ENCODE measurements at regions not wholly inside any gene's neighbourhood (a gene's known extent, or its start where the extent isn't known, plus 50 kb on each side); places are given as distances from the start of the nearest gene placed in this dataset.

- no peak for TF ChIP-seq CTCF (IDR thresholded peaks at IDR 0.05)
- no peak for TF ChIP-seq POLR2A (IDR thresholded peaks at IDR 0.05; ENCODE audit: low read depth)
- no peak for TF ChIP-seq POLR2AphosphoS5 (IDR thresholded peaks at IDR 0.05)
- TF ChIP-seq EP300 (IDR thresholded peaks at IDR 0.05): no peak
Measured at GRCh38 chr12:68510397-68510796, 100.3 kb upstream of the RAP1B start.
